ENCODE measurements at regions not wholly inside any gene's neighbourhood (a gene's known extent, or its start where the extent isn't known, plus 50 kb on each side); places are given as distances from the start of the nearest gene placed in this dataset.

DNA sequence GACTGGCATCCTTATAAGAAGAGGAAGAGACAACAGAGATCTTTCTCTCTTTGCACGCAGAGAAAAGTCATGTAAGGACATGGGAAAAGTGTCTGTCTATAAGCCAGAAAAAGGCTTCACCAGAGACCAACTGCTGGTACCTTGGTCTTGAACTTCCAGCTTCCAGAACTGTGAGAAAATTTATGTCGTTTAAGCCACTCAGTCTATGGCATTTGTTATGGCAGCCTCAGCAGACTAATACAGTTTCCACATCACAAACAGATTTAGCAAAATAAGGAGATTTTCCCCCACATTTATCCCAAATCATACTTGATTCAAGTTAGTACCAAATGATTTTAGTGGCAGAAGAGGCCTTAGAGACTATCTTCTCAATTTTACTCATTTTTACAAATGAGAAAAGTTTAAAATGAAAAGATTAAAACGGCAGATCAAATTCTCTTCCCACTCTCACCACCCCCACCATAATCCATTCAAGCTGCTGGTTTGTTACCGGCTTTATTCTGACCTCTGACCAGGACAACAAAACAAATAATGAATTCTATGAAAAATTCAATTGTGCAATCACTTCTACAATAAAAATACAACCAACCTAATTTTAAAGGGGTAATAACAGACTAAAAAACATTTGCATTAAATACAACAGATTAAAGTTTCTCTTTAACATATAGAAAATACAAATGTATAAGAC lies 316.3 kb downstream of the TBC1D4 start:
- ATAC-seq, result no peak
- BruUV-seq (replicated peaks), result no TSS peak
- ChIA-PET SMC1A (ENCODE audit: uncharacterized antibody, unreplicated experiment) (no interaction called here), RAD21 (ENCODE audit: unreplicated experiment) (no interaction called here), CTCF (interaction anchor here (0.8 kb wide), 1 partner anchor 13 kb away, joined by 3 read pairs; no protein-coding TSS in a partner anchor), POLR2A (no interaction called here)
- Histone ChIP-seq H3K27ac (ENCODE audit: control insufficient read depth, insufficient read depth) (no peak overlapping the region), H2AFZ (ENCODE audit: control insufficient read depth, low read depth, low read length) (no peak overlapping the region), H3K9me3 (replicated peaks; ENCODE audit: control insufficient read depth, insufficient read depth, low read length) (no peaks in the 10 kb centered on the region), H3K4me3 (no peak overlapping the region), H3K36me3 (ENCODE audit: control insufficient read depth in 2 of 2, insufficient read depth in 2 of 2, low read length in 1 of 2) (no peaks in the 10 kb centered on the region), H3K79me2 (ENCODE audit: control insufficient read depth, insufficient read depth, low read length) (no peaks in the 10 kb centered on the region), H3K27me3 (replicated peaks in 1 of 2; ENCODE audit: control insufficient read depth in 2 of 2, insufficient read depth in 2 of 2, low read length in 1 of 2) (no peaks in the 10 kb centered on the region; a peak in 1 of 4 replicates), H4K20me1 (ENCODE audit: control insufficient read depth, insufficient read depth) (no peaks in the 10 kb centered on the region), H3K4me1 (ENCODE audit: control insufficient read depth, insufficient read depth, low read length) (no peaks in the 10 kb centered on the region), H3K4me2 (ENCODE audit: control insufficient read depth, insufficient read depth) (no peak overlapping the region), H3K9ac (ENCODE audit: control insufficient read depth, insufficient read depth, low read length) (no peak overlapping the region)
- FAIRE-seq, result no peak
- WGBS (ENCODE audit: insufficient coverage, insufficient replicate concordance, low lambda C conversion rate, missing lambda C conversion rate), result 42% methylated on average over 4 of the region's 4 CpGs
- intact Hi-C loops (cut with micrococcal nuclease; ENCODE audit: unreplicated experiment) (no loop called here), in situ Hi-C loops (cut with MboI) (no loop called here)
- TF ChIP-seq CBFB (IDR thresholded peaks at IDR 0.05; ENCODE audit: low read depth) (no peak), FOXK2 (IDR thresholded peaks at IDR 0.05) (no peak), GABPA (IDR thresholded peaks at IDR 0.05; ENCODE audit: low read depth) (no peak), ZNF207 (IDR thresholded peaks at IDR 0.05; ENCODE audit: borderline replicate concordance) (no peak), ZNF622 (IDR thresholded peaks at IDR 0.05) (no peak), YY1 (IDR thresholded peaks at IDR 0.05; ENCODE audit: low read depth, low read length) (no peak), ZNF384 (IDR thresholded peaks at IDR 0.05; ENCODE audit: borderline replicate concordance, low read depth, low read length) (no peak), RUNX3 (IDR thresholded peaks at IDR 0.05; ENCODE audit: low read length) (no peak), TCF7 (IDR thresholded peaks at IDR 0.05; ENCODE audit: borderline replicate concordance) (no peak), POU2F2 (IDR thresholded peaks at IDR 0.05; ENCODE audit: borderline replicate concordance, low read depth, low read length) (no peak), ZZZ3 (IDR thresholded peaks at IDR 0.05; ENCODE audit: control insufficient read depth, insufficient read length, low read depth) (no peak), SRF (IDR thresholded peaks at IDR 0.05; ENCODE audit: low read depth in 2 of 2, low read length in 2 of 2) (no peak), RB1 (IDR thresholded peaks at IDR 0.05; ENCODE audit: borderline replicate concordance) (no peak)
- TF ChIP-seq, protein P1, sequence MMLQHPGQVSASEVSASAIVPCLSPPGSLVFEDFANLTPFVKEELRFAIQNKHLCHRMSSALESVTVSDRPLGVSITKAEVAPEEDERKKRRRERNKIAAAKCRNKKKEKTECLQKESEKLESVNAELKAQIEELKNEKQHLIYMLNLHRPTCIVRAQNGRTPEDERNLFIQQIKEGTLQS (IDR thresholded peaks at IDR 0.05; ENCODE audit: borderline replicate concordance, extremely low read depth, low read depth, low read length), result no peak
- TF ChIP-seq, protein P2, sequence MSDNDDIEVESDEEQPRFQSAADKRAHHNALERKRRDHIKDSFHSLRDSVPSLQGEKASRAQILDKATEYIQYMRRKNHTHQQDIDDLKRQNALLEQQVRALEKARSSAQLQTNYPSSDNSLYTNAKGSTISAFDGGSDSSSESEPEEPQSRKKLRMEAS (IDR thresholded peaks at IDR 0.05; ENCODE audit: low read depth, low read length), result no peak
- TF ChIP-seq, protein P3, sequence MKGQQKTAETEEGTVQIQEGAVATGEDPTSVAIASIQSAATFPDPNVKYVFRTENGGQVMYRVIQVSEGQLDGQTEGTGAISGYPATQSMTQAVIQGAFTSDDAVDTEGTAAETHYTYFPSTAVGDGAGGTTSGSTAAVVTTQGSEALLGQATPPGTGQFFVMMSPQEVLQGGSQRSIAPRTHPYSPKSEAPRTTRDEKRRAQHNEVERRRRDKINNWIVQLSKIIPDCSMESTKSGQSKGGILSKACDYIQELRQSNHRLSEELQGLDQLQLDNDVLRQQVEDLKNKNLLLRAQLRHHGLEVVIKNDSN (IDR thresholded peaks at IDR 0.05; ENCODE audit: borderline replicate concordance, extremely low read length, insufficient read depth, low read depth, low read length), result no peak
- TF ChIP-seq, protein P4, sequence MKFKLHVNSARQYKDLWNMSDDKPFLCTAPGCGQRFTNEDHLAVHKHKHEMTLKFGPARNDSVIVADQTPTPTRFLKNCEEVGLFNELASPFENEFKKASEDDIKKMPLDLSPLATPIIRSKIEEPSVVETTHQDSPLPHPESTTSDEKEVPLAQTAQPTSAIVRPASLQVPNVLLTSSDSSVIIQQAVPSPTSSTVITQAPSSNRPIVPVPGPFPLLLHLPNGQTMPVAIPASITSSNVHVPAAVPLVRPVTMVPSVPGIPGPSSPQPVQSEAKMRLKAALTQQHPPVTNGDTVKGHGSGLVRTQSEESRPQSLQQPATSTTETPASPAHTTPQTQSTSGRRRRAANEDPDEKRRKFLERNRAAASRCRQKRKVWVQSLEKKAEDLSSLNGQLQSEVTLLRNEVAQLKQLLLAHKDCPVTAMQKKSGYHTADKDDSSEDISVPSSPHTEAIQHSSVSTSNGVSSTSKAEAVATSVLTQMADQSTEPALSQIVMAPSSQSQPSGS (IDR thresholded peaks at IDR 0.05; ENCODE audit: low read length), result no peak
- TF ChIP-seq, protein P5, sequence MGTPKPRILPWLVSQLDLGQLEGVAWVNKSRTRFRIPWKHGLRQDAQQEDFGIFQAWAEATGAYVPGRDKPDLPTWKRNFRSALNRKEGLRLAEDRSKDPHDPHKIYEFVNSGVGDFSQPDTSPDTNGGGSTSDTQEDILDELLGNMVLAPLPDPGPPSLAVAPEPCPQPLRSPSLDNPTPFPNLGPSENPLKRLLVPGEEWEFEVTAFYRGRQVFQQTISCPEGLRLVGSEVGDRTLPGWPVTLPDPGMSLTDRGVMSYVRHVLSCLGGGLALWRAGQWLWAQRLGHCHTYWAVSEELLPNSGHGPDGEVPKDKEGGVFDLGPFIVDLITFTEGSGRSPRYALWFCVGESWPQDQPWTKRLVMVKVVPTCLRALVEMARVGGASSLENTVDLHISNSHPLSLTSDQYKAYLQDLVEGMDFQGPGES (IDR thresholded peaks at IDR 0.05), result no peak
- DNase-seq (ENCODE audit: low read depth, low spot score), result no peak
